Superior temporal gyrus (tissue), 1 donor: ENCODE measurements at regions not wholly inside any gene's neighbourhood (a gene's known extent, or its start where the extent isn't known, plus 50 kb on each side); places are given as distances from the start of the nearest gene placed in this dataset.

Experiments used
- DNase-seq: peaks from one replicate; pipeline ENCODE4 v3.0.0-alpha.2; 2016; ENCODE audit errors: extremely low spot score

- peak; percentile 35 for DNase-seq
Observed at GRCh38 chr10:93178226-93178625, 104.5 kb downstream of the CYP26A1 start.

GRCh38 chr10:93180482-93180931, 106.8 kb downstream of the CYP26A1 start:
- no peak for DNase-seq

GRCh38 chr10:93181271-93182048, 107.8 kb downstream of the CYP26A1 start:
- no peak for DNase-seq

GRCh38 chr10:93182049-93182327, 108.3 kb downstream of the CYP26A1 start:
- no peak for DNase-seq

GRCh38 chr10:93182790-93183189, 109.1 kb downstream of the CYP26A1 start:
- DNase-seq, result no peak

- no peak for DNase-seq
Observed at GRCh38 chr10:93186653-93187052, 113.0 kb downstream of the CYP26A1 start.

GRCh38 chr10:93189944-93190343, 116.3 kb downstream of the CYP26A1 start:
- DNase-seq, result no peak

GRCh38 chr10:93190372-93190771, 116.7 kb downstream of the CYP26A1 start:
- no peak for DNase-seq

GRCh38 chr10:93193906-93194305, 120.2 kb downstream of the CYP26A1 start:
- DNase-seq, result no peak

GRCh38 chr10:93198401-93199131, 124.9 kb downstream of the CYP26A1 start:
- DNase-seq, result no peak

GRCh38 chr10:93199191-93199751, 125.6 kb downstream of the CYP26A1 start:
- peak; percentile 46 for DNase-seq

- no peak for DNase-seq
Observed at GRCh38 chr10:93204494-93205485, 131.1 kb downstream of the CYP26A1 start.

GRCh38 chr10:93206652-93207051, 133.0 kb downstream of the CYP26A1 start:
- DNase-seq, result no peak

- no peak for DNase-seq
Observed at GRCh38 chr10:93208717-93209464, 135.2 kb downstream of the CYP26A1 start.

GRCh38 chr10:93211991-93212390, 138.3 kb downstream of the CYP26A1 start:
- no peak for DNase-seq

- no peak for DNase-seq
Observed at GRCh38 chr10:93215312-93215711, 141.6 kb downstream of the CYP26A1 start.

- no peak for DNase-seq
Observed at GRCh38 chr10:93216341-93216985, 142.8 kb downstream of the CYP26A1 start.

GRCh38 chr10:93218386-93218785, 144.7 kb downstream of the CYP26A1 start:
- DNase-seq, result no peak

- no peak for DNase-seq
Observed at GRCh38 chr10:93219347-93219746, 145.7 kb downstream of the CYP26A1 start.
